HG02759 (cell line): ENCODE measurements at regions not wholly inside any gene's neighbourhood (a gene's known extent, or its start where the extent isn't known, plus 50 kb on each side); places are given as distances from the start of the nearest gene placed in this dataset.
A peak's percentile ranks its signal among the peaks of the same experiment; 100 is the strongest.

Source experiments
- ATAC-seq: cut with Tn5 transposase; IDR thresholded peaks from one replicate; pipeline ENCODE4 v1.9.1; 2021; ENCODE audit warnings: mild to moderate bottlenecking, moderate library complexity; ENCODE audit not compliant: unreplicated experiment

- peak; percentile 47 for ATAC-seq
Observed at GRCh38 chr11:70519117-70519516, 120.8 kb downstream of the CTTN start.

- no peak for ATAC-seq
Observed at GRCh38 chr11:70521475-70522308, 123.4 kb downstream of the CTTN start.

GRCh38 chr11:70522309-70522592 lies 123.9 kb downstream of the CTTN start:
- ATAC-seq: no peak

- no peak for ATAC-seq
Observed at GRCh38 chr11:70522593-70523311, 124.4 kb downstream of the CTTN start.

GRCh38 chr11:70523384-70524095 lies 125.2 kb downstream of the CTTN start:
- no peak for ATAC-seq

- ATAC-seq: no peak
Observed at GRCh38 chr11:70524096-70524922, 126.0 kb downstream of the CTTN start.

- no peak for ATAC-seq
Observed at GRCh38 chr11:70525006-70525405, 126.7 kb downstream of the CTTN start.

GRCh38 chr11:70525466-70525865 lies 127.1 kb downstream of the CTTN start:
- no peak for ATAC-seq

GRCh38 chr11:70526116-70527045 lies 128.1 kb downstream of the CTTN start:
- ATAC-seq: no peak

GRCh38 chr11:70527046-70527395 lies 128.7 kb downstream of the CTTN start:
- ATAC-seq: no peak

GRCh38 chr11:70527429-70528045 lies 129.2 kb downstream of the CTTN start:
- ATAC-seq: no peak

- no peak for ATAC-seq
Observed at GRCh38 chr11:70528046-70528793, 129.9 kb downstream of the CTTN start.

- no peak for ATAC-seq
Observed at GRCh38 chr11:70528794-70529580, 130.7 kb downstream of the CTTN start.

- ATAC-seq: no peak
Observed at GRCh38 chr11:70530010-70530409, 131.7 kb downstream of the CTTN start.

GRCh38 chr11:70530629-70531185 lies 132.4 kb downstream of the CTTN start:
- no peak for ATAC-seq

- ATAC-seq: no peak
Observed at GRCh38 chr11:70531281-70532065, 133.1 kb downstream of the CTTN start.

- ATAC-seq: no peak
Observed at GRCh38 chr11:70532066-70532440, 133.7 kb downstream of the CTTN start.
